ENCODE measurements at regions not wholly inside any gene's neighbourhood (a gene's known extent, or its start where the extent isn't known, plus 50 kb on each side); places are given as distances from the start of the nearest gene placed in this dataset.

DNA sequence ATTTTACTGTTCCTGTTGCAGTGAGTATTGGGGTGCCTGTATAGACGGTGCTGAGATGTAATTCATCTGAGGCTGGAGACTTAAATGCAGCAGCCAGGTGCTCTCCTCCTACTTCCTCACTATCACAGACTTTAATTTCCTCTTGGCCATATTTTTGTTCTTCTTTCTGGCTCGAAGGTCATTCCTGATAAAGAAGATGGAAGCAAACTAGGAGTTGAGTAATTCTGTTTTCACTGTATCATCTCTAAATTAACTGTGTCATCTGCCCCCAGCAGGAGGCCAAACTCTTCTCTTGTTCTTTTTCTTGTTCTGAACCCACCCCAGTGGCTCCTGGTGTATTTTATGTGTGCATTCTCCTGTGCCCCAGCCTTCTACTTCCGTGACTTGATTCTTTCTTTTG lies 141.7 kb upstream of the ARHGAP5 start:
- DNase-seq (ENCODE audit: extremely low read depth, low read depth) = no peak
- TF ChIP-seq, protein P1, sequence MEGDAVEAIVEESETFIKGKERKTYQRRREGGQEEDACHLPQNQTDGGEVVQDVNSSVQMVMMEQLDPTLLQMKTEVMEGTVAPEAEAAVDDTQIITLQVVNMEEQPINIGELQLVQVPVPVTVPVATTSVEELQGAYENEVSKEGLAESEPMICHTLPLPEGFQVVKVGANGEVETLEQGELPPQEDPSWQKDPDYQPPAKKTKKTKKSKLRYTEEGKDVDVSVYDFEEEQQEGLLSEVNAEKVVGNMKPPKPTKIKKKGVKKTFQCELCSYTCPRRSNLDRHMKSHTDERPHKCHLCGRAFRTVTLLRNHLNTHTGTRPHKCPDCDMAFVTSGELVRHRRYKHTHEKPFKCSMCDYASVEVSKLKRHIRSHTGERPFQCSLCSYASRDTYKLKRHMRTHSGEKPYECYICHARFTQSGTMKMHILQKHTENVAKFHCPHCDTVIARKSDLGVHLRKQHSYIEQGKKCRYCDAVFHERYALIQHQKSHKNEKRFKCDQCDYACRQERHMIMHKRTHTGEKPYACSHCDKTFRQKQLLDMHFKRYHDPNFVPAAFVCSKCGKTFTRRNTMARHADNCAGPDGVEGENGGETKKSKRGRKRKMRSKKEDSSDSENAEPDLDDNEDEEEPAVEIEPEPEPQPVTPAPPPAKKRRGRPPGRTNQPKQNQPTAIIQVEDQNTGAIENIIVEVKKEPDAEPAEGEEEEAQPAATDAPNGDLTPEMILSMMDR (IDR thresholded peaks at IDR 0.05; ENCODE audit: low read depth, low read length) = no peak

DNA sequence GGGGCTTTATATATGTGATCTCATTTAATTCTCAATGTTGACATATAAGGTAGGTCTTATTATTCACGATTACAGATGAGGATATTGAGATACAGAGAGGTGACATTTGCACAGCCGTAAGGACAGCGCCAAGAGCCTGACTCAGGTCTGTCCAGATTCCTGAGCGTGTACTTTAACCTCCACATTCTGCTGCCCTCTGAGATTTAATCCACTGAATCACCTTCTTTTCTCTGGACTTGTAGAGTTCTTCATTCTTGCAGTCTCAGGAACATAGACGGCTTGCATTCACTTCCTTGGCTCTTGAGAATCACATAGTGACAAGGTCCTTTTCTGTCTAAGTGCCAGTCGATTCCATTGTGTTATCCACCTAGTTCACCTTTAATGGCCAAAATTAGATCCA lies 141.0 kb upstream of the ARHGAP5 start:
- no peak for DNase-seq (ENCODE audit: extremely low read depth, low read depth)

DNA sequence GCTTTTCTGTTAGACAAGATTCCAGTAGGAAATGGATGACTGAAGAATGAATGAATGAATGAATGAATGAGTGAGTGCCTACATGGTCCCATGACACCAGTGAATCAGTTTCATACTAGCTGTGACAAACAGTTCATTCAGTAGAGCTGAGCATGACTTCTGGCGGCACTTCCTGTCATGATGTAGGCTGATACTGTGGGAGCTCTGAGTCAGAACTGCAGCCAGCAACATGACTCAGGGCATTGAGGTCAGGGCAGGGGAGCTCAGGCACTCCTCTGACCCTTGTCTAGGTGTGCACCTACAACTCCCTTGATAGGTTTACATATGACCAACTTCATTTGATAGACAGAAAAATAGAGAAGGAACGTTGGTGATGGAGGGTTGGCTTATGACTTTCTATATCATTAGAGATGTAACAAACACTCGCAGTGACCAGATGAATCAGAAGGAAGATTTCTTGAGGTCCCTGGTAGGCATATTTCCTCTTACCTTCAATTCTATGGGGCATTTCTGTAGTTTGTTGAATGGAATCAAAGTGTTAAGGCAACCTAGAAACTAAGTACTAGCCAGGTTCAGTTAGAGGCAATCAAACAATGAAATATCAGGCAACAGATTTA lies 139.3 kb upstream of the ARHGAP5 start:
- peak; percentile 19 for DNase-seq (ENCODE audit: extremely low read depth, low read depth)

More for the DNA sequence above, 141.0 kb upstream of the ARHGAP5 start:
- TF ChIP-seq, protein P1 (IDR thresholded peaks at IDR 0.05; ENCODE audit: low read depth, low read length) = no peak

DNA sequence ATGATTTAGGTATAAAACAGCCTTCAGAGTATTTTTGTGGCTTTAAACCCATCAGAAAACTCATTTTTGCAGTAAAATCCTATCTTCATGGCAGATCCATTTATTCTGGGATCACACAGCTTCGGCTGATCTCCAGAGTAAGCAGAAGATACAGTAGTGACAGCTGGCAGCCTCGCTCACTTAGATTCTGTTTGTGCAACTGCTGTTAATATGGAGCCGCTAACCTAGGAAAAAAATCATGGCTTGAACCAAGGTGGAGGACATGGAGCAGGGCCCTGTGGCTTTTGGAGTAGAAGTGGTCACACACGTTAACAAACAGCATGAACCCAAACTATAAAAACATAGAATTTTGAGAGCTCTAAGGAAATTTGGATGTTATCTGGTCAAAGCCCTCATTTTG lies 137.2 kb upstream of the ARHGAP5 start:
- DNase-seq (ENCODE audit: extremely low read depth, low read depth) = no peak
- TF ChIP-seq, protein P1 (IDR thresholded peaks at IDR 0.05; ENCODE audit: low read depth, low read length) = no peak

More for the DNA sequence above, 139.3 kb upstream of the ARHGAP5 start:
- TF ChIP-seq, protein P1 (IDR thresholded peaks at IDR 0.05; ENCODE audit: low read depth, low read length) = no peak

DNA sequence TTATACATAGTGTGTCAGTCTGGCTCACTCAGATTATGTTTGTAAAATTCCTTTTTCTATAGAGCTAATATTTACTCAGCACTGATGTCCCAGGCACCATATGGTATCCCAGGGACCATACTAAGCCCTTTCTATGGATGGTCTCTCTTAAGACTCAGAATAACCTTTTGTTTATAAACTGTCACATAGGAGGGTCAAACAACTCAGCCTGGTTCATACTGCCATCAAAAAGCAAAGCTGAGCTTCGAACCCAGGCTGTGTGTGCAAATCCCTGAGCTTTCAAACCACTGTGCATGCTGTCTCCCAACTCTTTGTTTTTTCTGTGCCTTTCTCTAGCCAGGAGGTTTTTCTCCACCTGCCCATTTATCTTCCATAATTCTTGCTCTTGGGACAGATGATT lies 135.6 kb upstream of the ARHGAP5 start:
- no peak for DNase-seq (ENCODE audit: extremely low read depth, low read depth)
- TF ChIP-seq, protein P1 (IDR thresholded peaks at IDR 0.05; ENCODE audit: low read depth, low read length) = no peak

DNA sequence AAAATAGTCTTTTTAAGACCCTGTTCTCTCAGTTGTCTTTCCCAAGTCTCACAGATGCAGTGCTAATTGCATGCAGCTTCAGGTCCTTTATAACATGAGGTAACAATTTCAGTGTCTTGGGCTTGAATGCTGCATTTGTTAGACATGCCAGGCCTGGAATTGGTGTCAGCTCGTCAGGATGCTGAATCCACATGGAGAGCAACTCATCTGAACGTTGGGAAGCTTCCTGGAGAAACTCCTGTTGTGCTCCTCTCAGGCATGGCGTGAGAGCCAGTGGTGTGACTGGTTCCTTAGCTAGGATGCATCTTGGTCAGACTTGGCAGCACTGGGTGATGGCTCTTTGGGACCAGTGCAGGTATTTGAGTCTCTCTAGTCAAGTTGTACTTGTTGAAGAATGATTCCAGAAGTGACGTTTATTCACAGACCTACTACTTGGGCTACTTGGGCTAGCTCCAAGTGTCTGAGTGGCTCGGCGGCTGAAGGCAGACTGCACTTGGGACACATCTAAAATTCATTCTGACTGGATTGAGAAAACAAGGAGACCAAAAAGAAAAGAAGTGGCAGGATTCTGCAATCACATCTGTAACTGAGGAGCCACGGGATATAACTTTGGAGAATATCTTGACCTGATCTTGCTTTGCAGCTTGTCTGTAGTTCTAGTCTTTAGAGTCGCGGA lies 134.8 kb upstream of the ARHGAP5 start:
- TF ChIP-seq, protein P1 (IDR thresholded peaks at IDR 0.05; ENCODE audit: low read depth, low read length) = no peak
- DNase-seq (ENCODE audit: extremely low read depth, low read depth) = no peak

DNA sequence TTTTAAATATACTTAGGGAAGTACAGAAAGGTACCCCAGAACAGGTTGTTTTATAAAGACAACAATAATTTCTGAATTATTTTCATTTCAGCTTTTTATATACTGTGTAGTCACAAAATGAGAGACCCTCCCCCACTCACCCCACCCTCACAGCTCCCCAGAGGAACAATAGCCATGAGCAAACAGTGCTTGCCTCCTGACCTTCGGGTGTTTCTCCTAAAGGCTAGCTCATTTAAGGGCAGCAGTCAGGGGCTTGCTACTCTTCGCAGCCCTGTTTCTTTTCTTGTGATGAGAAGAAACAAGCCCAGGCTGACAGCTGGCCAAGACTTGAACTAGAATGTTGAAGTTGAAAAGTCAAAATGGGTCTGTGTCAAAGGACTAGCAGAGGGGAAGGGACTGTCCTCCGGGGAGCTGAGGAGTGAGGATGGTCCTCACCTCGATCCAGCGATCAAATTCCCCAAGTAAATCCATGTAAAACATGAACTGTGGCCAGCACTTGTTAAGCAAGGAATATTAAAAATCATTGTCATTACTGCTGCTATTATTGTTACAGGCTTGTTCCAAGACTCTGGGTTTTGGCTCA lies 133.8 kb upstream of the ARHGAP5 start:
- no peak for DNase-seq (ENCODE audit: extremely low read depth, low read depth)
- TF ChIP-seq, protein P1 (IDR thresholded peaks at IDR 0.05; ENCODE audit: low read depth, low read length) = no peak
